AG04450 (cell line): ENCODE measurements at regions not wholly inside any gene's neighbourhood (a gene's known extent, or its start where the extent isn't known, plus 50 kb on each side); places are given as distances from the start of the nearest gene placed in this dataset.

Experiments
- CTCF ChIA-PET: fragments of 300-600, 350-600 bp; formaldehyde crosslinking; extraction: SDS; loops from one replicate; lab custom pipeline; 2022; ENCODE audit warnings: antibody characterized with exemption, inconsistent platforms; lab: Charles Lee
- POLR2A ChIA-PET: fragments of 350-600 bp; formaldehyde crosslinking; extraction: SDS; loops from one replicate; lab custom pipeline; 2021; ENCODE audit warnings: antibody characterized with exemption, inconsistent platforms; lab: Yijun Ruan, JAX
- DNase-seq: peaks from one replicate; pipeline ENCODE4 v3.0.0-alpha.2; 2011; ENCODE audit warnings: low read depth, low spot score
- H3K27ac ChIP-seq: one replicate; pipeline ENCODE4 v1.5.1; 2012; ENCODE audit warnings: low read depth, low read length, control low read depth
- H3K27me3 ChIP-seq: one replicate; pipeline ENCODE4 v1.6.0; 2012; ENCODE audit warnings: low read length; ENCODE audit not compliant: control insufficient read depth, insufficient read depth
- H3K4me3 ChIP-seq: 2 replicates; pipeline ENCODE4 v1.5.1; 2011; ENCODE audit warnings: mild to moderate bottlenecking, low read depth, low read length, control low read depth
- H3K9me3 ChIP-seq: 2 replicates; pipeline ENCODE4 v1.5.1; 2012; ENCODE audit warnings: low read length; ENCODE audit not compliant: control insufficient read depth, insufficient read depth
- TF ChIP-seq, protein P1 (sequence below): IDR thresholded peaks from 2 replicates; pipeline ENCODE4 v1.5.1; 2011; ENCODE audit warnings: low read depth, low read length, control low read depth, inconsistent platforms

DNA sequence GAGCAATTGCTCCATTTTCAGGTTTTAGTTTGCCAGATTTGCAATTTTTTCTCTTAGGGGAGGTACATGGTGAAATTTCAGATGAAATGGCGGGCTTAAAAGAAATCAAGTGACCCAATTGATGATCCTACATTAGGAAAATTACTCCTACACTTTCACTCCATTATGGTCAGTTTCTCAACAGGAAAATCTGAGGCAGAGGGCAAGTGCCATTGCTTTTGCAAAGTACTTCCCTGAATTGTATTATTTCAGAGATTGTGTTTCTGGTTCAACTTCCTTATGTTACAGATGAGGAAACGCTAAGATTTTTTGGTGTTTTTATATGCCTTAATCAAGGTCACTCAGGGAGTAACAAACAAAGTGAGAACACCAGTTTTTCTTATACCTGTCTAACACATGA lies 302.2 kb downstream of the ARAP2 start:
- Histone ChIP-seq H3K9me3 (peaks cover 4% of the 10 kb centered on the region; the same call in 1 of the 2 replicates), H3K27ac (no peak overlapping the region), H3K4me3 (no peak overlapping the region), H3K27me3 (no peaks in the 10 kb centered on the region)
- DNase-seq: no peak
- CTCF ChIA-PET: no interaction called here
- POLR2A ChIA-PET: no interaction called here
- TF ChIP-seq, protein P1, sequence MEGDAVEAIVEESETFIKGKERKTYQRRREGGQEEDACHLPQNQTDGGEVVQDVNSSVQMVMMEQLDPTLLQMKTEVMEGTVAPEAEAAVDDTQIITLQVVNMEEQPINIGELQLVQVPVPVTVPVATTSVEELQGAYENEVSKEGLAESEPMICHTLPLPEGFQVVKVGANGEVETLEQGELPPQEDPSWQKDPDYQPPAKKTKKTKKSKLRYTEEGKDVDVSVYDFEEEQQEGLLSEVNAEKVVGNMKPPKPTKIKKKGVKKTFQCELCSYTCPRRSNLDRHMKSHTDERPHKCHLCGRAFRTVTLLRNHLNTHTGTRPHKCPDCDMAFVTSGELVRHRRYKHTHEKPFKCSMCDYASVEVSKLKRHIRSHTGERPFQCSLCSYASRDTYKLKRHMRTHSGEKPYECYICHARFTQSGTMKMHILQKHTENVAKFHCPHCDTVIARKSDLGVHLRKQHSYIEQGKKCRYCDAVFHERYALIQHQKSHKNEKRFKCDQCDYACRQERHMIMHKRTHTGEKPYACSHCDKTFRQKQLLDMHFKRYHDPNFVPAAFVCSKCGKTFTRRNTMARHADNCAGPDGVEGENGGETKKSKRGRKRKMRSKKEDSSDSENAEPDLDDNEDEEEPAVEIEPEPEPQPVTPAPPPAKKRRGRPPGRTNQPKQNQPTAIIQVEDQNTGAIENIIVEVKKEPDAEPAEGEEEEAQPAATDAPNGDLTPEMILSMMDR: no peak

DNA sequence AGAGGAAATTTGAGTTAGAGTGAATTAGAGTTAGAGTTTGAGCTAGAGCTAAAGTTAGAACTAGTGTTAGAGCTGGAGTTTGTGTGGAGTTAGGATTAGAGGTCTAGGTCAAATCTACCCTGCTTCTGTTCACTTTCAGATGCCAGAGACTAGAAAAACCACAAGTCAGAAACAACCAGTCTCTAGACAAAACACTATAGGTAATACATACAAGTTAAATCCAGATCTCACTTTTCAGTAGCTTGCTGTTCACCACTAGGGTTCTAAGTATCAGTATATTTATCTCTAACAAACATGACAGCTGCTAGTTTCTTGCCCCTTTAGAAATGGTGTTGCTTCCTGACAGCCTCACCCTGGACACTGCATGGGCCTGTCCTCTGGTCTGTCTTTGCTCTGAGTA lies 300.7 kb downstream of the ARAP2 start:
- TF ChIP-seq, protein P1: no peak
- ChIA-PET CTCF (no interaction called here), POLR2A (no interaction called here)
- Histone ChIP-seq H3K27me3 (no peaks in the 10 kb centered on the region), H3K4me3 (no peak overlapping the region), H3K9me3 (peaks cover 4% of the 10 kb centered on the region; the same call in 1 of the 2 replicates), H3K27ac (no peak overlapping the region)
- DNase-seq: no peak

- Histone ChIP-seq H3K27me3 (no peaks in the 10 kb centered on the region), H3K27ac (no peak overlapping the region), H3K9me3 (peaks cover 8% of the 10 kb centered on the region), H3K4me3 (no peak overlapping the region)
- ChIA-PET POLR2A (no interaction called here), CTCF (no interaction called here)
- TF ChIP-seq, protein P1: no peak
- DNase-seq: no peak
These were observed 296.1 kb downstream of the ARAP2 start for GRCh38 chr4:35948171-35948570.

DNA sequence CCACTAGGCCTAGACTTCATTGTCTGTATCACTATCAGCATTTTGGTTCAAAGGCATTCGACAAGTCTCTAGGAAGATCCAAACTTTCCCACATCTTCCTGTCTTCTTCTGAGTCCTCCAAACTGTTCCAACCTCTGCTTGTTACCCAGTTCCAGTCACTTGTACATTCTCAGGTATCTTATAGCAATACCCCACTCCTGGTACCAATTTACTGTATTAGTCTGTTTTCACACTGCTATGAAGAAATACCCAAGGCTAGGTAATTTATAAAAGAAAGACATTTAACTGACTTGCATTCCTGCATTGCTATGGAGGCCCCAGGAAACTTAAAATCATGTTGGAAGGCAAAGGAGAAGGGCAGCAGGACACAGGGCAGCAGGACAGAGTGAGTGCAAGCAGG lies 293.9 kb downstream of the ARAP2 start:
- no peak for DNase-seq
- TF ChIP-seq, protein P1: no peak
- CTCF ChIA-PET: no interaction called here

GRCh38 chr4:35952751-35953150 lies 291.6 kb downstream of the ARAP2 start:
- Histone ChIP-seq H3K4me3 (no peak overlapping the region), H3K27ac (no peak overlapping the region), H3K9me3 (peaks cover 7% of the 10 kb centered on the region), H3K27me3 (no peaks in the 10 kb centered on the region)
- TF ChIP-seq, protein P1: no peak
- ChIA-PET POLR2A (no interaction called here), CTCF (no interaction called here)
- DNase-seq: no peak

More for the DNA sequence above, 293.9 kb downstream of the ARAP2 start:
- H3K27me3 ChIP-seq: no peaks in the 10 kb centered on the region
- no peak overlapping the region for H3K4me3 ChIP-seq
- peaks cover 8% of the 10 kb centered on the region for H3K9me3 ChIP-seq
- H3K27ac ChIP-seq: no peak overlapping the region
- POLR2A ChIA-PET: no interaction called here
